GM21367 (cell line): ENCODE measurements at regions not wholly inside any gene's neighbourhood (a gene's known extent, or its start where the extent isn't known, plus 50 kb on each side); places are given as distances from the start of the nearest gene placed in this dataset.
"Not testable (repeated sequence)": the region's sequence is repeated elsewhere in the genome, so short reads cannot be mapped to it uniquely, and the experiment has no call there.

Source experiments
- ATAC-seq: cut with Tn5 transposase; IDR thresholded peaks from one replicate; pipeline ENCODE4 v1.9.1; 2021; ENCODE audit not compliant: unreplicated experiment

- ATAC-seq, result no peak
Measured at GRCh38 chr10:125407557-125407956, 247.2 kb upstream of the CTBP2 start.

- ATAC-seq, result no peak
Measured at GRCh38 chr10:125407000-125407502, 246.7 kb upstream of the CTBP2 start.

- ATAC-seq, result not testable (repeated sequence)
Measured at GRCh38 chr10:125404902-125405301, 244.5 kb upstream of the CTBP2 start.

DNA sequence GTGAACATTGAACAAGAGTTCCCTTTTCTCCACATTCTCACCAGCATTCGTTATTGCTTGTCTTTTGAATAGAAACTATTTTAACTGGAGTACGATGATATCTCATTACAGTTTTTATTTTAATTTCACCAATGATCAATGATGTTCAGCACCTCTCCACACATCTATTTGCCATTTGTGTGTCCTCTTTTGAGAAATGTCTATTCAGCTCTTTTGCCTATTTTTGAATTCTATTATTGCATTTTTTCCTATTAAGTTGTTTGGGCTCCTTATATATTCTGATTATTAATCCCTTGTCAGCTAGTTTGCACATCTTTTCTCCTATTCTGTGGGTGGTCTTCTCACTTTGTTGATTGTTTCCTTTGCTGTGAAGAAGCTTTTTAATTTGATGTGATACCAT is 241.1 kb upstream of the CTBP2 start:
- no peak for ATAC-seq

GRCh38 chr10:125399289-125399688 is 238.9 kb upstream of the CTBP2 start:
- no peak for ATAC-seq

GRCh38 chr10:125398270-125398669 is 237.9 kb upstream of the CTBP2 start:
- ATAC-seq, result no peak

- ATAC-seq, result no peak
Measured at GRCh38 chr10:125397608-125398007, 237.2 kb upstream of the CTBP2 start.

GRCh38 chr10:125396676-125397075 is 236.3 kb upstream of the CTBP2 start:
- ATAC-seq, result no peak

DNA sequence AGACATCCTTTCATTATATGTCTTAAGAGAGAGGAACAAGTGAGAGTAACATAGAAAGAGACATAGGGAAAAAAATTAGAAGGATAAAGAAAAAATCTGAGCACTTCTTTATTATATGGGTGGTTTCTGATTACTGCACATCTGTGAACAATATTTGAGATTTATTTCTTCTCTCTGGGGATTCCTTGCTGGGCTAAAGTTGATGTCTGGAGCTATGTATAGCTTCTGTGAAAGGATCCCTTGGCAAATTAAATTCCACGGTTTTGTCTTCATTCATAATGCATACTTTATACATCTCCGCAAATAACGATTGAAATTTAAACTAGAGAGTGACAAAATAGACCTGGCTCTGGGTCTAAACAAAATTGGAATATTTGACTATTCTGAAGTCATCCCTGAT is 232.2 kb upstream of the CTBP2 start:
- no peak for ATAC-seq

- no peak for ATAC-seq
Measured at GRCh38 chr10:125392154-125392553, 231.8 kb upstream of the CTBP2 start.

DNA sequence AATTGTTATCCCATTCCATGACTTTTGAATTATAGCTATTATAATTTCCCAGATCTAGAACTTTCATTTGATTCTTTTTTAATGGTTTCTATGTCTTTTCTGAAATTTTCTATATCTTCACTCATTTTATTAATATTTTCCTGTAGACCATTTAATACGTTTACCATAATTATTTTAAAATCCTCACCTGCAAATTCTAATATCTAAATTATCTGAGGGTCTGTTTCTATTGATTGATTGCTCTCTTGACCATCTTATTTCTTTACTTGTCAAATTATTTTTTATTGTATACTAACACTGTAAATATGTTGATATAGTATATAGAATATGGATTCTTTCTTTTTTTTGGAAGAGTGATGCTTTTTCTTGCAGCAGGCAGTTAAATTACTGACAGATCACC is 229.3 kb upstream of the CTBP2 start:
- ATAC-seq, result no peak

GRCh38 chr10:125379592-125379991 is 219.2 kb upstream of the CTBP2 start:
- no peak for ATAC-seq

- ATAC-seq, result no peak
Measured at GRCh38 chr10:125377368-125377767, 217.0 kb upstream of the CTBP2 start.

DNA sequence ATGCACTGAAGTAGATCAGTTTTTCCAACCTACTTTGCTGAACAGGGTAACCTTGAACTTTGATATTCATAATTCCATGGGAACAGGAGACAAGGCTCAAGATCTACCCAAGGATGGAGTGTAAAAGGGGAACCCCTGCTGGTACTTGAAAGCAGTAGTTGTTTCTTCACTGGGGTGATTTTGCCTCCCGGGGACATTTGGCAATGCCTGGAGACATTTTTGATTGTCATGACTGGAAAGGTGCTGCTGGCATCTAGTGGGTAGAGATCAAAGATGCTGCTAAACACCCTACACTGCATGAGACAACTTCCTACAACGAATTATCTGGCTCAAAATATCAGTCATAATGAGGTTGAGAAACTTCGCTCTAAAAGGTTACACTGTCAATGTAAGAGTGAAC is 214.8 kb upstream of the CTBP2 start:
- ATAC-seq, result no peak

- no peak for ATAC-seq
Measured at GRCh38 chr10:125373546-125373945, 213.2 kb upstream of the CTBP2 start.

DNA sequence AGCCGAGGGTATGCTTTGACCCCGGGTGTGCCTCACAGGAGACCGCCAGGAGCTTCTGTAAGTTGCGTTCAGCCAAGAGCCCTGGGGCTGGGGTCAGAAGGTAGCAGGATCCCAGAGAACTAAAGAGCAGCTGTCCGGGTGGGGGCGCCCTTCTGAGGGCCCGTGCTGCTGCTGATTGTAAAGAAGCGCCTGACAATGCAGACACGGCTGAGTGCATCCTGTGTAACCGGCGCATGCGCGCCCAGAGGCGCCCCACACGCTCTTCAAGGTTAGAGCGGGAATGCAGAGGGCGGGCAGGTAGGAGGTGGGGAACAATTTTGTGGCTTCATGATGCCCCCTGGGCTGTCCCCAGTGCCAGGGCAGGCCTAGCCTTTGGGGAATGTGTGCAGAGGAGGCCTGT is 210.2 kb upstream of the CTBP2 start:
- ATAC-seq, result no peak

DNA sequence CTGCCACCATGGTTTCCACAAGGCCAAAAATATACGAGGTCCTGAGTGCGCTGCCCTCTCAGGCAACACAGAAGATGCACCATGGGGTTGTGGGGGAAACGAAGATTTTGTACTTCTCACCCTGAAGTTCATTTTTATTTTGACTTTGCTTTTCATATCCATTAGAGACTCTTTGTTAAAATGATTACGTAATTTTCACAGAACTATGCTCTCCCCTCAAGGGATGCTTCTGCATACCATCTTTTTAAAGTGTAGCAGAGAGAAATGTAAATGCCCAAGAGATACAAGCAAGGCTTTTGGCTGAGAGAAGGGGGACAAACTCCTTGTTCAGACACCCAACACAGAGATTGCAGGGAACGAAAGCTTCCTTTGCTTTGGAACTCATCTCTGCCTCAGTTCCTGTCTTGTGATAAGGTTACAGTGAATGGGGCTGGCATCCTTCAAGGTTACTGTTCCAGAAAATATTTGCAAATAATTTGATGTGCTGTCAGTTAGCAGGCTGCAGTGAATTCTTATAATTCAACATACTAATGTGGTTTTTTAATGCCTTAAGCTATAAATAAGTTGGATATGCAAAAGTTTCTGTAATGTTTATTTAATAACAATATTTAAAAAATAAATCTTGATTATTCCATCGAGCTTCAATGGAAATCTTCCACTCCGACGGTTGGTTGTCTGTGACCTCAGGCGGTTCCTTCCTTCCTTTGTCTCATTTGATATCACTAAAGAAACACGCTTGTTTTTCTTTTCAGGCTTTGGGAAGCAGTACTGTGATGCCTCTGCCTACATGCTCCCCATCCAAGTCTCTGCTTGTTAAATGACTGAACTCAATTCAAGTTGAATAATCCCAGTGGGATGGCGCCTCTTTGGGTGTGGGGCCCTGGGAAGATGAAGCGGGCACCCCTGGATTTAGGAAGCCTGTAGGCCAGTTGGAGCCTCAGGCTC is 209.3 kb upstream of the CTBP2 start:
- no peak for ATAC-seq

DNA sequence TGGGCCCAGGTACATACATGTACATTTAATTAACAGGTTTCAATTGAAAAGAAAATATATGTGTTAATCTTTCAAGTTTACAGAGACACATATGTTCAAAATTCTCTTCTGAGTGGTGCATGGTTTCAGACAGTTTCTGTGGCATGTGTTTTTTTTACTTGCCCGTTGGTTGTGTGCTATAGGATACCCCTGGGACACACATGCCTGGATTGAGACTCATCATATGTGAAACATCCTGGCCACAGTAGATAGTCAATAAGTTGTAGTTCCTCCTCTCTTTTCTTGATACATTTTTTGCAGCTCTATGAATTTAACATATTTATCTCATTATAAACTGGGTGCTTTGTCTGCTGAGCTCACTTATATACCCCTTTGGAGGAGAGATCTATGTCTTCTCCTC is 207.8 kb upstream of the CTBP2 start:
- ATAC-seq, result no peak

DNA sequence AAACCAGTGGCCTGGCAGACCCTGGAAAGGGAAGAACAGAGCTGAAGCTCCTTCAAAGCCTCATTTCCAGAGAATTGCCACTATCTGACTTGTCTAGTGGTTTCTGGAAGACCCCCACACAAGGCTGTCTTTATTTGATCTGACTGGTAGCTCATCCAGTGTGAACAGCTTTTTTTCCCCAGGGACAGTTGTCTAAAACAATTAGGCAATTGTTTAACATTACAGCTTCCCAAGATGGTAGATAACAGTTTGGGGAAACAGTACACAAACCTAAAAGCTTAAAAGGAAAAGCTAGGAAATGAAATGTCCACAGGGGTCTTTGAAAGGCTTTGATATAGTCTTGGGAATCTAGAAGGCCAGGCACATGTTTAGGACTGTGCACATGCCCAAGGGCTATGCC is 203.4 kb upstream of the CTBP2 start:
- no peak for ATAC-seq

GRCh38 chr10:125362950-125363349 is 202.6 kb upstream of the CTBP2 start:
- no peak for ATAC-seq

DNA sequence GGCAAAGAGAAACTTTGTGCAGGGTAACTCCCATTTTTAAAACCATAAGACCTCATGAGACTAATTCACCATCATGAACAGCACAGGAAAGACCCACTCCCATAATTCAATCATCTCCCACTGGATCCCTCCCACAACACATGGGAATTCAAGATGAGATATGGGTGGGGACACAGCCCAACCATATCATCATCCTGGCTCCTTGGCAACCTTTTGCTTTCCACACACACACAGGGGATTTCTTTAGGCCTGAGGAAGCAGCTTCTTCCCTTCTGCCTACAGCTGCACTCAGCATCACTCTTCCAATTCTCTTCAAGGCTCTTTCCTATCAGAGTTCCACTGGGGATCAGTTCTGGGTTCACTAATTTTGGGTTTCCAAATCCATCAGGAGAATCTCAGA is 199.0 kb upstream of the CTBP2 start:
- ATAC-seq, result no peak

GRCh38 chr10:125355657-125356056 is 195.3 kb upstream of the CTBP2 start:
- no peak for ATAC-seq

- no peak for ATAC-seq
Measured at GRCh38 chr10:125350519-125350918, 190.2 kb upstream of the CTBP2 start.
